Stimulated activated CD4-positive, alpha-beta T cell treated with anti-CD3 and anti-CD28 coated beads, TNF-alpha, amount 100 ng/mL, for 1 hour (primary cell): ENCODE measurements at regions not wholly inside any gene's neighbourhood (a gene's known extent, or its start where the extent isn't known, plus 50 kb on each side); places are given as distances from the start of the nearest gene placed in this dataset.
"Not testable (repeated sequence)": the region's sequence is repeated elsewhere in the genome, so short reads cannot be mapped to it uniquely, and the experiment has no call there.

Experiments
- DNase-seq, 3 donors: peaks; one replicate each; pipeline ENCODE4 v3.0.0-alpha.2; 2020; ENCODE audit warnings: low read depth in 3 of 3, low spot score in 1 of 3

GRCh38 chr10:78231939-78232338 is 198.3 kb downstream of the RPS24 start:
- no peak for DNase-seq

- DNase-seq, result no peak
Measured at GRCh38 chr10:78236416-78237015, 202.9 kb downstream of the RPS24 start.

- not testable (repeated sequence) for DNase-seq
Measured at GRCh38 chr10:78237951-78238350, 204.3 kb downstream of the RPS24 start.

- DNase-seq, result no peak
Measured at GRCh38 chr10:78247266-78247665, 213.6 kb downstream of the RPS24 start.

- DNase-seq, result no peak
Measured at GRCh38 chr10:78247821-78248220, 214.2 kb downstream of the RPS24 start.

GRCh38 chr10:78248651-78249464 is 215.2 kb downstream of the RPS24 start:
- DNase-seq, result no peak

- no peak for DNase-seq
Measured at GRCh38 chr10:78249690-78250089, 216.0 kb downstream of the RPS24 start.

- no peak for DNase-seq
Measured at GRCh38 chr10:78250313-78251015, 216.8 kb downstream of the RPS24 start.

- DNase-seq, result no peak
Measured at GRCh38 chr10:78251016-78251385, 217.3 kb downstream of the RPS24 start.

GRCh38 chr10:78252286-78252685 is 218.6 kb downstream of the RPS24 start:
- DNase-seq, result no peak

- DNase-seq, result no peak
Measured at GRCh38 chr10:78253063-78253853, 219.6 kb downstream of the RPS24 start.

GRCh38 chr10:78254013-78254412 is 220.3 kb downstream of the RPS24 start:
- DNase-seq, result no peak

GRCh38 chr10:78255214-78255613 is 221.6 kb downstream of the RPS24 start:
- no peak for DNase-seq

- DNase-seq, result no peak
Measured at GRCh38 chr10:78255796-78256638, 222.4 kb downstream of the RPS24 start.

- no peak for DNase-seq
Measured at GRCh38 chr10:78258323-78259030, 224.8 kb downstream of the RPS24 start.

- DNase-seq, result no peak
Measured at GRCh38 chr10:78259391-78259790, 225.7 kb downstream of the RPS24 start.

- DNase-seq, result no peak
Measured at GRCh38 chr10:78260141-78260540, 226.5 kb downstream of the RPS24 start.

- DNase-seq, result no peak
Measured at GRCh38 chr10:78260680-78261079, 227.0 kb downstream of the RPS24 start.

- DNase-seq, result no peak
Measured at GRCh38 chr10:78261291-78261690, 227.6 kb downstream of the RPS24 start.

GRCh38 chr10:78262860-78263259 is 229.2 kb downstream of the RPS24 start:
- DNase-seq, result no peak
